T47D (cell line): ENCODE measurements at regions not wholly inside any gene's neighbourhood (a gene's known extent, or its start where the extent isn't known, plus 50 kb on each side); places are given as distances from the start of the nearest gene placed in this dataset.
A peak's percentile ranks its signal among the peaks of the same experiment; 100 is the strongest.
"Not testable (repeated sequence)": the region's sequence is repeated elsewhere in the genome, so short reads cannot be mapped to it uniquely, and the experiment has no call there.

Source experiments
- DNase-seq, 2 experiments: peaks; one replicate each; pipeline versions ENCODE4 v3.0.0 to v3.0.0-alpha.2; 2011 to 2012; ENCODE audit warnings: low read depth in 1 of 2, low spot score in 1 of 2
- JUND ChIP-seq: IDR thresholded peaks from 2 replicates; pipeline ENCODE4 v1.6.1; 2012; ENCODE audit warnings: low read depth
- in situ Hi-C: cut with HindIII; loops from 2 replicates; pipeline ENCODE4 v1.10.0; 2016; ENCODE audit warnings: low sequenced_read_pairs, low pct_unique_long_range_greater_than_20kb

DNA sequence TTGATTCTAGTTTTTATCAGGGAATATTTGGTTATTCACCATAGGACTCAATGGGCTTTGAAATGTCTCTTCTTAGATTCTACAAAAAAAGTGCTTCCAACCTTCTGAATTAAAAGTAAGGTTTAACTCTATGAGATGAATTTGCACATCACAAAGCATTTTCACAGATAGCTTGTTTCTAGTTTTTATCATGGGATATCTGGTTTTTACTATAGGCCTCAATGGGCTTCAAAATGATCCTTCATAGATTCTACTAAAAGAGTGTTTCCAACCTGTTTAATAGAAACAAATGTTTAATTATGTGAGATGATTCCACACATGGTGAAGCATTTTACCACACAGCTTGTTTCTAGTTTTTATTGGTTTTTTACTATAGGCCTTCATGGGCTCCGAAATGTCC, 560.7 kb downstream of the KCNJ18 start:
- no peak for TF ChIP-seq JUND
- DNase-seq = no peak
- in situ Hi-C loops = no loop called here

DNA sequence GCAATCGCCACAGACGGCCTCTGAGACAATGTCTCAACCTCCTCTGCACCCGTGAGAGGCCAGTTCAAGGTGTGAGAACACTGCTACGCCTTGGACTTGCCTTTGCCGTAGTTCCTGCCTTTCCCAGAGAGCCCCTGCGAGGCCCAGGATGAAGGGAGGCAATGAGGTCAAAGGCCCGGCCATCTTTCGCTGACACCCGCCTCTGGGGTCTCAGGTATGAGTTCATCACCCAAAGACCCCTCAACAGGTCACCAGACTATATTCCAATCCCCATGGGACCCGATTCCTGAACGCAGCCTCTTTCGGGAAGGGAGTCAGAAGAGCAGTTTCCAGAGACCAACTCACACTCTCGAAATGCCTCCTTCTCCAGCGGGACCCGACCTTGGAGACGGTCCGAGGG, 573.5 kb downstream of the KCNJ18 start:
- in situ Hi-C loops = no loop called here
- TF ChIP-seq JUND = no peak
- no peak for DNase-seq

- in situ Hi-C loops = no loop called here
- peak; percentile 75 to 79 for DNase-seq
- no peak for TF ChIP-seq JUND
Observed at GRCh38 chr17:22266231-22266630, 573.9 kb downstream of the KCNJ18 start.

GRCh38 chr17:22267019-22267418, 574.7 kb downstream of the KCNJ18 start:
- no peak for TF ChIP-seq JUND
- peak in 1 of 2 experiments; percentile 10 for DNase-seq
- in situ Hi-C loops = no loop called here

GRCh38 chr17:22268214-22268911, 576.0 kb downstream of the KCNJ18 start:
- no peak for DNase-seq
- in situ Hi-C loops = no loop called here
- TF ChIP-seq JUND = no peak

DNA sequence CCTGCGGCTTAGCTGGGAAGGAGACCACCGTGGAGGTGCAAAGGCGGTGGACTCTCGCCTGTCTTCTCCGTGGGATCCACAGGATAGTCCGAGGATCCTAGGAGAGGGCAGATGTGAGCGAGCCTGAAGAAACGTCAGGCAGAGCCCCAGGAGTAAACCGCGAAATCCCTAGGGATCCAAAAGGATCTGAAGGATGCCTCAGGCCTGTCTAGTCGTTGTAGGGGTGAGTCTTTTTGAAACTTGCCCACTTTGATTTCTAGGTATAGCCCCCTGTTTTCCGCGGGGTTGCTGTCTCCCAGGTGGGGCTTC, 576.5 kb downstream of the KCNJ18 start:
- in situ Hi-C loops = no loop called here
- no peak for TF ChIP-seq JUND
- DNase-seq = no peak

- no peak for TF ChIP-seq JUND
- in situ Hi-C loops = no loop called here
- no peak for DNase-seq
Observed at GRCh38 chr17:22270381-22270780, 578.1 kb downstream of the KCNJ18 start.

GRCh38 chr17:22270809-22271208, 578.5 kb downstream of the KCNJ18 start:
- in situ Hi-C loops, DNase-seq: not testable (repeated sequence)

- in situ Hi-C loops = no loop called here
- TF ChIP-seq JUND = no peak
- no peak for DNase-seq
Observed at GRCh38 chr17:22272363-22273146, 580.2 kb downstream of the KCNJ18 start.

GRCh38 chr17:22273308-22273707, 581.0 kb downstream of the KCNJ18 start:
- TF ChIP-seq JUND = no peak
- in situ Hi-C loops = no loop called here

DNA sequence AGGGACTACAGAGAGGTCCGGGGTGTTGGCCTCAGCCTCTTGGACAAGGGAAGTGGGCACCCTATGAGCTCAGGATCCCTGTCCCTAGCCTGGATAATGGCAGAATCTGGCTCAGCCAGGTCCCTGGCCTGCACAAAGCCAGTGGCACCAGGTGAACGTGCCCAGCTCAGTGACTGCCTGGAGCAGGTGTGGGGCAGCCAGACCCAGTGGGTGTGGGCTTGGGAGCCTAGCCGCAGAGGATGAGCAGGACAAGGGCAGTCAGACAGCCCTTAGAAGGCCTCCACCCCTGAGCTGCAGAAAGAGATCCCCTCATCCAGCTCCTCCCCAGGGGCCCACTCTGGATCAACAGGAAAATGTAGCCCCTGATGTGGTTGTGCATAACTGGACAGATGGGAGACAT, 585.3 kb downstream of the KCNJ18 start:
- TF ChIP-seq JUND = no peak
- in situ Hi-C loops = no loop called here
- no peak for DNase-seq

More at GRCh38 chr17:22273308-22273707, 581.0 kb downstream of the KCNJ18 start:
- no peak for DNase-seq

- in situ Hi-C loops = no loop called here
- no peak for DNase-seq
- no peak for TF ChIP-seq JUND
Observed at GRCh38 chr17:22278302-22279275, 586.3 kb downstream of the KCNJ18 start.
